Tibial artery (tissue), 4 donors: ENCODE measurements at regions not wholly inside any gene's neighbourhood (a gene's known extent, or its start where the extent isn't known, plus 50 kb on each side); places are given as distances from the start of the nearest gene placed in this dataset.

ENCODE experiments used
- DNase-seq, 2 donors: peaks; one replicate each; pipeline ENCODE4 v3.0.0-alpha.2; 2019
- H3K27ac ChIP-seq, 2 donors: fragments of 200-600 bp; sonication (generic) in 1 of 2; 1 replicate in 1 of 2; 2 replicates in 1 of 2; pipeline ENCODE4 v1.5.1; 2018 to 2019; ENCODE audit warnings: mild to moderate bottlenecking in 1 of 2
- H3K27me3 ChIP-seq, 2 donors: fragments of 200-600 bp; sonication (generic) in 1 of 2; one replicate each; pipeline versions ENCODE4 v1.5.1 to v1.6.0; 2016 to 2019
- H3K36me3 ChIP-seq, 3 donors: fragments of 200-600 bp; sonication (generic) in 2 of 3; one replicate each; pipeline ENCODE4 v1.5.1; 2016 to 2019; ENCODE audit warnings: mild to moderate bottlenecking in 2 of 3
- H3K4me1 ChIP-seq, 4 donors: fragments of 200-600 bp; sonication (generic) in 2 of 4; 1 replicate in 3 of 4; 2 replicates in 1 of 4; pipeline ENCODE4 v1.5.1; 2016 to 2019
- H3K4me3 ChIP-seq, 2 donors: fragments of 200-600 bp; sonication (generic) in 1 of 2; 1 replicate in 1 of 2; 2 replicates in 1 of 2; pipeline ENCODE4 v1.5.1; 2018 to 2019; ENCODE audit warnings: mild to moderate bottlenecking in 2 of 2
- H3K9me3 ChIP-seq, 3 donors: fragments of 200-600 bp; sonication (generic) in 1 of 3; one replicate each; pipeline ENCODE4 v1.5.1; 2016 to 2019
- CTCF ChIP-seq, 2 experiments: fragments of 200-600 bp in 1 of 2; fragments of 450-650 bp in 1 of 2; IDR thresholded peaks; one replicate each; pipeline ENCODE4 v1.5.1; 2017 to 2019; ENCODE audit warnings: antibody characterized with exemption in 2 of 2, mild to moderate bottlenecking in 1 of 2, moderate library complexity in 1 of 2
- intact Hi-C: fragments of 100-400 bp; cut with DNase I; formaldehyde crosslinking; loops from one replicate; pipeline ENCODE4 v1.15.0; 2023; ENCODE audit warnings: low total_unique reads

- no peak for TF ChIP-seq CTCF (IDR thresholded peaks at IDR 0.05)
- no peaks in the 10 kb centered on the region for H3K27me3 ChIP-seq
- no peaks in the 10 kb centered on the region for H3K36me3 ChIP-seq
- H3K4me3 ChIP-seq, result no peak overlapping the region
- no peak for DNase-seq
- H3K27ac ChIP-seq, result no peak overlapping the region
- no peaks in the 10 kb centered on the region for H3K4me1 ChIP-seq
- no peaks in the 10 kb centered on the region for H3K9me3 ChIP-seq
- intact Hi-C loops, result no loop called here
These were observed 1242.5 kb upstream of the GBE1 start for GRCh38 chr3:83003917-83004316.

GRCh38 chr3:83002869-83003445 lies 1241.5 kb upstream of the GBE1 start:
- H3K4me3 ChIP-seq, result no peak overlapping the region
- intact Hi-C loops, result no loop called here
- no peaks in the 10 kb centered on the region for H3K9me3 ChIP-seq
- H3K36me3 ChIP-seq, result no peaks in the 10 kb centered on the region
- no peak for DNase-seq
- TF ChIP-seq CTCF (IDR thresholded peaks at IDR 0.05), result no peak
- H3K27me3 ChIP-seq, result no peaks in the 10 kb centered on the region
- no peak overlapping the region for H3K27ac ChIP-seq
- H3K4me1 ChIP-seq, result no peaks in the 10 kb centered on the region

- Histone ChIP-seq H3K4me1 (no peaks in the 10 kb centered on the region), H3K36me3 (no peaks in the 10 kb centered on the region), H3K9me3 (no peaks in the 10 kb centered on the region), H3K27ac (no peak overlapping the region), H3K4me3 (no peak overlapping the region), H3K27me3 (no peaks in the 10 kb centered on the region)
- no peak for TF ChIP-seq CTCF (IDR thresholded peaks at IDR 0.05)
- DNase-seq, result no peak
- intact Hi-C loops, result no loop called here
These were observed 1238.3 kb upstream of the GBE1 start for GRCh38 chr3:82999777-83000176.

GRCh38 chr3:82978368-82978767 lies 1216.9 kb upstream of the GBE1 start:
- no peaks in the 10 kb centered on the region for H3K27me3 ChIP-seq
- no peak overlapping the region for H3K27ac ChIP-seq
- intact Hi-C loops, result no loop called here
- no peak overlapping the region for H3K4me3 ChIP-seq
- H3K36me3 ChIP-seq, result no peaks in the 10 kb centered on the region
- TF ChIP-seq CTCF (IDR thresholded peaks at IDR 0.05), result no peak
- H3K4me1 ChIP-seq, result peaks cover 0 to 9% (median 0%) of the 10 kb centered on the region in 4 donors
- no peak for DNase-seq
- no peaks in the 10 kb centered on the region for H3K9me3 ChIP-seq

- peaks cover 0 to 10% (median 0%) of the 10 kb centered on the region in 4 donors for H3K4me1 ChIP-seq
- H3K9me3 ChIP-seq, result no peaks in the 10 kb centered on the region
- intact Hi-C loops, result no loop called here
- DNase-seq, result no peak
- no peak overlapping the region for H3K27ac ChIP-seq
- no peaks in the 10 kb centered on the region for H3K27me3 ChIP-seq
- no peak overlapping the region for H3K4me3 ChIP-seq
- no peak for TF ChIP-seq CTCF (IDR thresholded peaks at IDR 0.05)
- H3K36me3 ChIP-seq, result no peaks in the 10 kb centered on the region
These were observed 1216.4 kb upstream of the GBE1 start for GRCh38 chr3:82977871-82978270.

- Histone ChIP-seq H3K36me3 (no peaks in the 10 kb centered on the region), H3K27ac (no peak overlapping the region), H3K4me1 (peaks cover 0 to 10% (median 0%) of the 10 kb centered on the region in 4 donors), H3K4me3 (no peak overlapping the region), H3K27me3 (no peaks in the 10 kb centered on the region), H3K9me3 (no peaks in the 10 kb centered on the region)
- DNase-seq, result peak in 1 of 2 donors; percentile 45
- intact Hi-C loops, result no loop called here
- TF ChIP-seq CTCF (IDR thresholded peaks at IDR 0.05), result no peak
These were observed 1212.3 kb upstream of the GBE1 start for GRCh38 chr3:82973791-82974190.
